ENCODE measurements at regions not wholly inside any gene's neighbourhood (a gene's known extent, or its start where the extent isn't known, plus 50 kb on each side); places are given as distances from the start of the nearest gene placed in this dataset.

DNA sequence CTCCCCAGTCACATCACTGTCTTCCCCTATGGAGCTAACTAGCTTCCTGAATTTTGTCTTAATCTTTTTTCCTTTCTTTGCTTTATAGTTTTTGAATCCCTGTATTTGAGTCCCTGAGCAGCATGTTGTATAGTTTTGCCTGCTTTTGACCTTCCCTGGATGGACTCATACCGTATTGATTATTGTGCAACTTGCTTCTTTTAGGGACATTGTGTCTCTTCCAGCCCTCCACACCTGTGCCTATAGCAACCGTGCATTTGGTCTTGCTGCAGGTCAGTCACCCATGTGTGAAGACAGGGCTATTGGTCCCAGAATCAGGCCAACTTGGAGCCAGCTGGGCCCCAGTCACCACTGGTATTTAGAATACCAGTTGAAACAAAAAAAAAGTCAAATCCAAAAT is 158.9 kb upstream of the ADCY1 start:
- no peak overlapping the region for H3K4me3 ChIP-seq (ENCODE audit: low read depth in 1 of 3, low read length in 3 of 3)
- H3K27me3 ChIP-seq (ENCODE audit: control insufficient read depth in 4 of 4, insufficient read depth in 4 of 4, low read length in 3 of 4), result peaks cover 0 to 5% (median 0%) of the 10 kb centered on the region in 4 donors
- peaks cover 0 to 5% (median 2%) of the 10 kb centered on the region in 4 donors for H3K9me3 ChIP-seq (ENCODE audit: control insufficient read depth in 4 of 4, low read length in 3 of 4)
- DNase-seq (ENCODE audit: low spot score), result no peak
- TF ChIP-seq SP1 (IDR thresholded peaks at IDR 0.05) (peak; percentile 36), FOXA1 (IDR thresholded peaks at IDR 0.05) (no peak), YY1 (IDR thresholded peaks at IDR 0.05) (no peak), JUND (IDR thresholded peaks at IDR 0.05) (no peak), RAD21 (IDR thresholded peaks at IDR 0.05) (no peak), RXRA (IDR thresholded peaks at IDR 0.05) (peak in 1 of 2 donors; percentile 31)
- TF ChIP-seq, protein P1, sequence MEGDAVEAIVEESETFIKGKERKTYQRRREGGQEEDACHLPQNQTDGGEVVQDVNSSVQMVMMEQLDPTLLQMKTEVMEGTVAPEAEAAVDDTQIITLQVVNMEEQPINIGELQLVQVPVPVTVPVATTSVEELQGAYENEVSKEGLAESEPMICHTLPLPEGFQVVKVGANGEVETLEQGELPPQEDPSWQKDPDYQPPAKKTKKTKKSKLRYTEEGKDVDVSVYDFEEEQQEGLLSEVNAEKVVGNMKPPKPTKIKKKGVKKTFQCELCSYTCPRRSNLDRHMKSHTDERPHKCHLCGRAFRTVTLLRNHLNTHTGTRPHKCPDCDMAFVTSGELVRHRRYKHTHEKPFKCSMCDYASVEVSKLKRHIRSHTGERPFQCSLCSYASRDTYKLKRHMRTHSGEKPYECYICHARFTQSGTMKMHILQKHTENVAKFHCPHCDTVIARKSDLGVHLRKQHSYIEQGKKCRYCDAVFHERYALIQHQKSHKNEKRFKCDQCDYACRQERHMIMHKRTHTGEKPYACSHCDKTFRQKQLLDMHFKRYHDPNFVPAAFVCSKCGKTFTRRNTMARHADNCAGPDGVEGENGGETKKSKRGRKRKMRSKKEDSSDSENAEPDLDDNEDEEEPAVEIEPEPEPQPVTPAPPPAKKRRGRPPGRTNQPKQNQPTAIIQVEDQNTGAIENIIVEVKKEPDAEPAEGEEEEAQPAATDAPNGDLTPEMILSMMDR (IDR thresholded peaks at IDR 0.05; ENCODE audit: low read depth, low read length, missing input control), result no peak
- no peak overlapping the region for H3K27ac ChIP-seq (ENCODE audit: low read depth in 1 of 2, low read length in 2 of 2)
- no peaks in the 10 kb centered on the region for H3K4me1 ChIP-seq (ENCODE audit: control insufficient read depth in 4 of 4, insufficient read depth in 4 of 4, low read length in 3 of 4)
- no peak overlapping the region for H3K9ac ChIP-seq (ENCODE audit: low read depth in 1 of 2, low read length in 2 of 2)
- 38% methylated on average over 2 of the region's 2 CpGs for WGBS
- H3K36me3 ChIP-seq (ENCODE audit: control insufficient read depth in 4 of 4, insufficient read depth in 3 of 4, low read depth in 1 of 4, low read length in 3 of 4), result no peaks in the 10 kb centered on the region

DNA sequence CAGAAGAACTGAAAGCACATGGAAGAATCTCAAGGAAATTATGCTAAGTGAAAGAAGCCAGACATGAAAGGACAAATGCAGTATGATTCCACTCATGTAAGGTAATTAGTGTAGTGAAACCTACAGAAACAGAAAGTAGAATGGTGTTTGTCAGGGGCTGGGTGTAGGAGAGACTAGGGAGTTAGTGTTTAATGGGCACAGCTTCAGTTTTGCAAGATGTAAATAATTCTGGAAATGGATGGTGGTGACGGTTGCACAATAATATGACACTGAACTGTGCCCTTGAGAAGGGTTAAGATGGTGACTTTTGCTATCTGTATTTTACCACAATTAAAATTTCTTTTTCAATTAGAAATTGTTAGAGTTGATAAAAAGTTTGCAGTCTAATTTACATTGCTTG is 157.3 kb upstream of the ADCY1 start:
- DNase-seq (ENCODE audit: low spot score), result no peak
- Histone ChIP-seq H3K27me3 (ENCODE audit: control insufficient read depth in 4 of 4, insufficient read depth in 4 of 4, low read length in 3 of 4) (peaks cover 0 to 5% (median 0%) of the 10 kb centered on the region in 4 donors), H3K27ac (ENCODE audit: low read depth in 1 of 2, low read length in 2 of 2) (no peak overlapping the region), H3K4me3 (ENCODE audit: low read depth in 1 of 3, low read length in 3 of 3) (no peak overlapping the region), H3K9ac (ENCODE audit: low read depth in 1 of 2, low read length in 2 of 2) (no peak overlapping the region), H3K36me3 (ENCODE audit: control insufficient read depth in 4 of 4, insufficient read depth in 3 of 4, low read depth in 1 of 4, low read length in 3 of 4) (no peaks in the 10 kb centered on the region), H3K9me3 (ENCODE audit: control insufficient read depth in 4 of 4, low read length in 3 of 4) (no peaks in the 10 kb centered on the region), H3K4me1 (ENCODE audit: control insufficient read depth in 4 of 4, insufficient read depth in 4 of 4, low read length in 3 of 4) (no peaks in the 10 kb centered on the region)
- WGBS, result 34% methylated on average over 1 of the region's 1 CpG
- TF ChIP-seq FOXA2 (IDR thresholded peaks at IDR 0.05) (no peak), FOXA1 (IDR thresholded peaks at IDR 0.05) (no peak), RXRA (IDR thresholded peaks at IDR 0.05) (no peak), TAF1 (conservative IDR thresholded peaks at IDR 0.05) (no peak), GABPA (IDR thresholded peaks at IDR 0.05 in 1 of 2, conservative IDR thresholded peaks at IDR 0.05 in 1 of 2) (no peak), HNF4A (conservative IDR thresholded peaks at IDR 0.05) (no peak), YY1 (IDR thresholded peaks at IDR 0.05) (no peak), JUND (IDR thresholded peaks at IDR 0.05) (no peak), NR2F2 (IDR thresholded peaks at IDR 0.05) (no peak), RAD21 (IDR thresholded peaks at IDR 0.05) (no peak), SP1 (IDR thresholded peaks at IDR 0.05) (no peak), HNF4G (IDR thresholded peaks at IDR 0.05) (no peak), EGR1 (IDR thresholded peaks at IDR 0.05; ENCODE audit: low read depth in 2 of 2) (no peak)
- TF ChIP-seq, protein P2, sequence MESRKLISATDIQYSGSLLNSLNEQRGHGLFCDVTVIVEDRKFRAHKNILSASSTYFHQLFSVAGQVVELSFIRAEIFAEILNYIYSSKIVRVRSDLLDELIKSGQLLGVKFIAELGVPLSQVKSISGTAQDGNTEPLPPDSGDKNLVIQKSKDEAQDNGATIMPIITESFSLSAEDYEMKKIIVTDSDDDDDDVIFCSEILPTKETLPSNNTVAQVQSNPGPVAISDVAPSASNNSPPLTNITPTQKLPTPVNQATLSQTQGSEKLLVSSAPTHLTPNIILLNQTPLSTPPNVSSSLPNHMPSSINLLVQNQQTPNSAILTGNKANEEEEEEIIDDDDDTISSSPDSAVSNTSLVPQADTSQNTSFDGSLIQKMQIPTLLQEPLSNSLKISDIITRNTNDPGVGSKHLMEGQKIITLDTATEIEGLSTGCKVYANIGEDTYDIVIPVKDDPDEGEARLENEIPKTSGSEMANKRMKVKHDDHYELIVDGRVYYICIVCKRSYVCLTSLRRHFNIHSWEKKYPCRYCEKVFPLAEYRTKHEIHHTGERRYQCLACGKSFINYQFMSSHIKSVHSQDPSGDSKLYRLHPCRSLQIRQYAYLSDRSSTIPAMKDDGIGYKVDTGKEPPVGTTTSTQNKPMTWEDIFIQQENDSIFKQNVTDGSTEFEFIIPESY (IDR thresholded peaks at IDR 0.05), result no peak
- TF ChIP-seq, protein P3, sequence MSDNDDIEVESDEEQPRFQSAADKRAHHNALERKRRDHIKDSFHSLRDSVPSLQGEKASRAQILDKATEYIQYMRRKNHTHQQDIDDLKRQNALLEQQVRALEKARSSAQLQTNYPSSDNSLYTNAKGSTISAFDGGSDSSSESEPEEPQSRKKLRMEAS (IDR thresholded peaks at IDR 0.05), result no peak
- TF ChIP-seq, protein P1 (IDR thresholded peaks at IDR 0.05; ENCODE audit: low read depth, low read length, missing input control), result no peak
- TF ChIP-seq, protein P4, sequence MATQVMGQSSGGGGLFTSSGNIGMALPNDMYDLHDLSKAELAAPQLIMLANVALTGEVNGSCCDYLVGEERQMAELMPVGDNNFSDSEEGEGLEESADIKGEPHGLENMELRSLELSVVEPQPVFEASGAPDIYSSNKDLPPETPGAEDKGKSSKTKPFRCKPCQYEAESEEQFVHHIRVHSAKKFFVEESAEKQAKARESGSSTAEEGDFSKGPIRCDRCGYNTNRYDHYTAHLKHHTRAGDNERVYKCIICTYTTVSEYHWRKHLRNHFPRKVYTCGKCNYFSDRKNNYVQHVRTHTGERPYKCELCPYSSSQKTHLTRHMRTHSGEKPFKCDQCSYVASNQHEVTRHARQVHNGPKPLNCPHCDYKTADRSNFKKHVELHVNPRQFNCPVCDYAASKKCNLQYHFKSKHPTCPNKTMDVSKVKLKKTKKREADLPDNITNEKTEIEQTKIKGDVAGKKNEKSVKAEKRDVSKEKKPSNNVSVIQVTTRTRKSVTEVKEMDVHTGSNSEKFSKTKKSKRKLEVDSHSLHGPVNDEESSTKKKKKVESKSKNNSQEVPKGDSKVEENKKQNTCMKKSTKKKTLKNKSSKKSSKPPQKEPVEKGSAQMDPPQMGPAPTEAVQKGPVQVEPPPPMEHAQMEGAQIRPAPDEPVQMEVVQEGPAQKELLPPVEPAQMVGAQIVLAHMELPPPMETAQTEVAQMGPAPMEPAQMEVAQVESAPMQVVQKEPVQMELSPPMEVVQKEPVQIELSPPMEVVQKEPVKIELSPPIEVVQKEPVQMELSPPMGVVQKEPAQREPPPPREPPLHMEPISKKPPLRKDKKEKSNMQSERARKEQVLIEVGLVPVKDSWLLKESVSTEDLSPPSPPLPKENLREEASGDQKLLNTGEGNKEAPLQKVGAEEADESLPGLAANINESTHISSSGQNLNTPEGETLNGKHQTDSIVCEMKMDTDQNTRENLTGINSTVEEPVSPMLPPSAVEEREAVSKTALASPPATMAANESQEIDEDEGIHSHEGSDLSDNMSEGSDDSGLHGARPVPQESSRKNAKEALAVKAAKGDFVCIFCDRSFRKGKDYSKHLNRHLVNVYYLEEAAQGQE (IDR thresholded peaks at IDR 0.05), result no peak
